HG02759 (cell line): ENCODE measurements at regions not wholly inside any gene's neighbourhood (a gene's known extent, or its start where the extent isn't known, plus 50 kb on each side); places are given as distances from the start of the nearest gene placed in this dataset.

Experiments
- ATAC-seq: cut with Tn5 transposase; IDR thresholded peaks from one replicate; pipeline ENCODE4 v1.9.1; 2021; ENCODE audit warnings: mild to moderate bottlenecking, moderate library complexity; ENCODE audit not compliant: unreplicated experiment

DNA sequence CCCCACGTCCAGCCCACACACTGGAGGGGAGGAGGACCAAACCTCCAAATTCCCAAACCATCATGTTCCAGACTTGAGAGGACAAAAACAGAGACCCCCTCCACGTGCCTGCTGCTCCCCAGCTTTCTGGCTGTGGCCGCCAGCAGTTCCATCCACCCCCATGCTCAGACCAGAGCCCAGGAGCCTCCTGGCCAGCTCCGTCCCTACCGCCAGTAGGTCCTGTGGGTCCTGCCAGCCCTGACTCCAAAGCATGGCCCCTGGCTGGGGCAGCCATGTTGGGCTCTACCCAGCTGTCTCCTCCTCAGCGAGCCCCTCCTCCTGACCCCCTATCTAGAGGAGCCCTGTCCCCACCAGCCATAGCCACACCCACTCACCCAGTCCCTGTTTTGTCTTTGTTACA is 227.3 kb upstream of the RTL1 start:
- ATAC-seq = no peak

DNA sequence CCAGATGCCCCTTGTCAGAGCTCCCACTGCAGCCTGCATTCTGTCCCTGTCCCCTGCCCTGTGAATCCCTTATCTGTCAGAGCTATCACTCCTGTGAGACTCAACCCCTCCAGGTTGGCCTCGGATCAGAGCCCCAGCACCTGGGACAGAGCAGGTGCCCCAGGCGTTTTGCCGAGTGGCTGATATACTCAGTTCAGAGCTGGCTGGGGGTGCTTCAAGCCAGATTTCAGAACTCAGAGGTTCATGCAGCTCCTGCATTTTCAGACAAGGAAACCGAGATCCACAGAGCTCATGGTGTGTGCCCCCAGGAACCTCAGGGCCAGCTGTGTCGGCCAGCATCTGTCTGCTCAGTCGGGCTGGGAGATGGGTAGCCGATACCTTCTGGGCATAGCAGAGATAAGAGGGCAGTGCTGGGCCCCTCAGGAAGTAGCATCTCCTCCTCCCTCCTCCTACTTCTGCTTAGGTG is 228.0 kb upstream of the RTL1 start:
- ATAC-seq = no peak

DNA sequence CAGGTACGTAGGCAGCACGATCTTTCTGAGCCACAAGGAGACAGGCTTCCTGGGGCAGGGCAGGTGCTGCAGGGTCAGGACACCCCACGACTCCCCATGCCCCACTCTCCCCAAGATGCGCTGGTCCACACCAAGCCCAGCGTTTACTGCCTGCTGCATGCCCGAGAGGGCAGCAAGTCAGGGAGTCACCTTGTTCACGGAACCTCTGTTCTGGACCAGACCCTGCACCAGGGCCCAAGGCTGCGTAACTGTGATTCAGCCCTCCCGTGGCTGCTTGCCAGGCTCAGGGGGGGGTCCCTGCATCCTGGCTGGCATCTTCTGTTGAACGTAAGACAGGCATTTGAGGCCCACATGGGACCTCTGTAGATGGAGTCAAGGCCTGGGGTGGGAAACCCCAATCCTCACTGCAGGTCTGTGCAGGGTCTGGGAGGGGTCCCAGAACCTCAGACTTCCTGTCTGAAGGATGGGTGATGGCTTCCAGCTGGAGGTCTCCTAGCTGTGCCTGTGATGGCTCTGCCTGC is 228.6 kb upstream of the RTL1 start:
- no peak for ATAC-seq

DNA sequence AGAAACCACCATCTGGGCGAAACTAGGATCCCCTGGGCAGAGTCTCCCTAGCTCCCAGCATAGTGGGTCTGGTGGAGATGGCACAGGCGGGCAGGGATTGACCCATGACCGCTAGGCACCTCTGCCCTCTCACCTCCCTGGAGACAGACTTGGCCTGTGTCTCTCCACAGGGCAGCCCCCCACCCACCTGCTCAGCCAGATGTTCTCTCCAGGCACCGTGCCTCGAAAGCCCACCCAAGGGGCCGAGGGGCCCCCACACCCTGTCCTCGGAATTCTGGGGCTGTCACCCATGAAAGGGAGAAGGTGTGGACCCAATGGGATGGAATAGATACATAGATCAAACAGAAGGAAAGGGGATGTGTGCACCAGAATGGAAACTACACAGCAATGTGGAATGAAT is 229.1 kb upstream of the RTL1 start:
- no peak for ATAC-seq

DNA sequence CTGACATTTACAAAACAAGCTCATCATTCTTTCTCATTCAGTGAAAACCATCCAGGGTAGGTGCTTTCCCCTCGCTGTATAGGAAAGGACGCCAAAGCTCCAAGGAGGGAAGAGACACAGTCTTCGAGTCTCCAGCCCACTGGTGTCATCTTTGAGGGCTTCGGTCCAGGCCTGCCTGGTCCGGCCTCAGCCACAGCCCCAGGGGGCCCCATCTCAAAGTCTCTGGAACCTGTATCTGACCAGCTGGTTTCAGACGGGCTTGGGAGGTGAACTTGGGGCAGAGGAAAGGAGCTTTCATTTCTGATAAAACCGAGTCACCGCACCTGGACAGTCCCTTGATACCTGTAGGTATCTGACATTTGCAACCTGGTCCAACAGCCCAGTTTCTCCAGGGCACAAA is 229.5 kb upstream of the RTL1 start:
- ATAC-seq = no peak

DNA sequence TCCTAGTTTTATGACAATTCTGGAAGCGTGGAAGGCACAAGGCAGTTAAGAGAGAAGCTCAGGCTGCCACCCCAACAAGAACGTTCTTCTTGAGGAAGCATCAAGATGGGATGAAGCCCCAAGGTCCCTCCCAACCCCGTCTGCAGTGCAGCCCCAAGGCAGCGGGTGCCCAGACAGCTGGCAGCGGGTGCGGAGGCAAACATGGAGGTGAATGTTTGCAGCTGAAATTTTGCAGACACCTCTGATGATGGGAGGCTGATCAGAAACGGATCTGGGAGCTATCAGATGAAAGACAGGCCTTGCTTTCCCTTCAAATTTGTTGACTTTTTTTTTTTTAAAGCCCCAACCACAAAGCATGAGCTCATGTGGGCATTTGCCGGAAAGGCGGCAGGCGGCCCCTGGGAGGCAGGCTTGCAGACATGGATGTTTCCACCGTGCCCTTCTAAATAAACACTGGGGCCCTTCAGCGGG is 230.7 kb upstream of the RTL1 start:
- ATAC-seq = no peak

DNA sequence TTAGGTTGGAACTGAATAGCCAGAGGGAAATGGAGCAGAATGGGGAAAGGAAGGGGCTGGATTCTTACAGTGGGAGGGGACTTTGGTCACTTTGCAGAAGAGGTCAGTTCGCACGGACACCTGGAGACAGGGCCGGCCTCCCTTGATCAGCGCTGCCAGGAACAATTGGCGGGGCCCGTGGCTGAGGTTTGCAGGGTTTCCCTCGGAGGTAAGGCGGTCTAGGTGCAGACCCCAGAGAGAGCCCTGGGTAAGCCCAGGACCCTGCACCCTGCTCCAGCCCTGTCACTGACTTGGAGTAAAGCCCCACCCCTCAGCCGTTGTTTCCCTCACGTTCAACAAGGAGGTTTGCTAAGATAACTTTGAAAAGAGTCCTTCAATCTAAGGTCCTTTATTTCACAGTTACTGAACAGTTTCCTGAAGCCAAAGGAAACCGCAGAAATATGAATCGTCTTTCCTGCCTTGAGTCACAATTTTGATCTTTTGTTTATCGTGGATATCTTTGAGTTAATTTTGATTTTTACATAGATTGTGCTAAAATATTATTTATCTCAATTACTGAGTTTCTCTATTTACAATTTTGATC is 231.4 kb upstream of the RTL1 start:
- no peak for ATAC-seq

DNA sequence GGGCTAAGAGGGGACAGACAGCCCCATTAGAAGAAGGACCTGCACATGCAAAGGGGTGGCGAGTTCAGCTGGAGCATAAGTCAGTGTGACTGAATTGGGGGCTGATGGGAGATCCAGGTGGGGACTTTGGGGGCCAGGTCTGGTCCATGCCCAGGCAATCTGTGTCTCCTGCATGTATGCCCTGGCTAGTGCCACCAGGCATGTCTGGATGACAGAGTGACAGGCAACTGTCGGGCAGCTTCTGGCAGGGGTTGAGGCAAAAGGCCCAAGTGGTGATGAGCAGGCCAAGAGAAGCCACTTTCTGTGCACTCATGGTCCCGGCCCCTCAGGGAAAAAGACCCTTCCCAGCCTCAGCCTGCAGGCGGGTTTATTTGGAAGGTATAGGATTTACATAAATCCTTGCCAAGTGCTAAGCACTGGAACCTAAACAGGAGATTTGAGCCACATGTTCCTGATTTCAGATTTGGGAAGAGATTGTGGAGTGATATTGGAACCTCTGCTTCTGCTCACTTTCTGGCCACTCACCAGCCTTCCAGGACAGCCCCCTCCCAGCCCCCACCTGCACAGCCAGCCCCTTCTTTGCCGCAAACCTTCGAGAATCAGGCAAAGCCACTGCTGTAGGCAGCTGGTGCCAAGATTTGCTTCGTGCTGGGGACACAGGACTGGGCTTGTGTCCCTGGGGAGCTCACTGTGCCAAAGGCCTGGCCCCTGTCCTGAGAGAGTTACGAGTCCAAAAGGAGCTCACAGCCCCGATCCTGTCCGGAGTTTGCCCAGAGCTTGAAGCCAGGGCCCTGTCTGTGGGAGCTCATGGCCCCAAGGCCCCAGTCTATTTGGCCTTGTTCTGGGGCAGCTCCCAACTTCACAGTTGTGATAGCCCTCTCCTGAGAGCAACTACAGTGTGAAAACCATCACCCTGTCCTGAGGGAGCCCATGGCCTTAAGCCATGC is 232.5 kb upstream of the RTL1 start:
- ATAC-seq = no peak

DNA sequence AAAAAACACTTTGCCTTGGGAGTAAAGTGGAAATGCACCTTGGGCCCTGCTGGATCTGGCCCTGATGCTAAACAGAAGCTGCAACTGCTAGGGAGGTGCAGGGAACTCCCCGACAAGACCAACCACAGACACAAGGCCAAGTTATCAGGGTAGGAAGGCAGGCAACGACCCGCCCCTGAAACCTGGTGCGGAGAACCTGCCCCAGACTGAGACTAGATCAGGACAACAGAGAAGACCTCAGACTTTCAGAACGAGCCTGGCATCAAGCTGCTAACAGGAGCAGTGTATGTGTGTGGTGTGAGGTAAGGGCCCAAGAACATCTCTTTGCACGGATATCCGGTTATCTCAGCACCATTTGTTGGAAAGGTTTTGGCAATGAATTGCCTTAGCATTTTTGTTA is 233.7 kb upstream of the RTL1 start:
- no peak for ATAC-seq

DNA sequence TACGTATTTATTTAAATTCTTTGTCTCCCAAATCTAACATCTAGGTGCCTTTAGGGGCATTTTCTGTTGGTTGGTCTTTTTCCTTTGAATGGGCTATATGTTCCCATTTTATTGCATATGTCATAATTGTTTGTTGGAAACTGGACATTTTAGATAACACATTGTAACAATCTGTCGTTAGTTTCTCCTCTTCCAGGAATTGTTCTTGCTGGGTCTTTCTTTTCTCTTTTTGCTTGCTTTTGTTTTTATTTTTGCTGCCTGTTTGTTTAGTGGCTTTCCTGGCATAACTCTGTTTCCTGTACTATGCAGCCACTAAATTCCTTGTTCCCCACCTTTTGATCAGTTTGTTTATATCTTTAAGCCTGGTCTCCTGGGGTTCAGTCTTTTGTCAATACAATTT is 244.3 kb upstream of the RTL1 start:
- ATAC-seq = no peak

DNA sequence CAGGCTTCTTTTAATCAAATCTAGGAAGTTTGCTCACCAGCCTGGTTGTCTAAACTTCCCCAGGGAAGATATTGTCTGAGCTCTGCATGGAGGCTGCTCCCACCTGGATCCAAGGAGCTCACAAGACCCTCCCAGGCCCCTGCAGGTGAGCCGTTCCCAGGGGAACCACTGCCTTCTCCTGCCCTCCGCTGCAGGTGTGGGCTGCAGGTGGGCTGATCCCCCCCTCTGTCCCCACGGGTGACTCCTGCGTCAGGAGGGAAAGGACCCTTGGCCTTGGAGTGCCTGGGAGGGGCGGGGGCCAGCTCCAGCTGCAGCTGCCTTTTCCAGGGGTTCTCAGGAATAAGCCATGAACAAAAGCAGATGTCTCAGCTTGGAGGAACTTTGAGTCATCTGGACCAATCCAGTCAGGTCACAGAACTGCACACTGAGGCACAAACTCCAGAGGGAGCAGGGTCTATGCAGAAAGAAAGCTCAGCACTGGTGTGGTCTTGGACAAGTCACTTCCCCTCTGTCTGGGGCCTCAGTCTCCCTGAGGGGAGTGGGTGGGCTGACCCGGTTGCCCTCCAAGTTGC is 246.6 kb upstream of the RTL1 start:
- no peak for ATAC-seq

DNA sequence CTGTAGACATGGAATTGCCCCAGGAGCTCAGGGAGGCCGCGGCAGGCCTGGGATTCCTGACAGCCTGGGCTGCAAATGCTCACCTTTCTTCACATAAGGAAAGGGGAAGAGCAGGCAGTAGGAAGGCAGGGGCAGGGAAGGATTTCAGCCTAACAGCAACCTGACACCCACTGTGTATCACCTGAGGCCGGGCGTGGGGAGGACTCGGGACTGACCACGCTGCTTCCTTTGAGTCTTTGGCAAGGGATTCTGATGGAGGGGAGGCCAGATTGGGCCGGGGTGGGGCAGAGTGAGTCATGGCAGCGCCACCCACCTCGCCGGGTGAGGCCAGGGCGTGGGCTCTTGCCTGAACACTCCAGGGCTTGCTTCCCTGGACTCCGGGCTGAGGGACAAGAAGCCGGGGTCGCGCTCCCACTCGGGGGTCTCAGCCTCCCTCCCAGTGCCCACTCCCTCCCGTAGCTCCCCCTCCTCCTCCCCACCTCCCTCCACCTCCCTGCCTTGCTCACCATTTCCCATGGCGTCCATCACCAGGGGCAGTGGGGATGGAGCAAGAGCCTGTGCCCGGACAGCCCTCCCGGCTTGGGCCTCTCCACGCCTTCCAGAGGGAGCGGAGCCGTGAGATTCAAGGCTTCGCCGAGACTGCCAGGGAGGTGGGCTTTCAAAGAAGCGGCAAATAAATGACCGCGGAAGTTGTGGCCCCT is 247.9 kb upstream of the RTL1 start:
- no peak for ATAC-seq

DNA sequence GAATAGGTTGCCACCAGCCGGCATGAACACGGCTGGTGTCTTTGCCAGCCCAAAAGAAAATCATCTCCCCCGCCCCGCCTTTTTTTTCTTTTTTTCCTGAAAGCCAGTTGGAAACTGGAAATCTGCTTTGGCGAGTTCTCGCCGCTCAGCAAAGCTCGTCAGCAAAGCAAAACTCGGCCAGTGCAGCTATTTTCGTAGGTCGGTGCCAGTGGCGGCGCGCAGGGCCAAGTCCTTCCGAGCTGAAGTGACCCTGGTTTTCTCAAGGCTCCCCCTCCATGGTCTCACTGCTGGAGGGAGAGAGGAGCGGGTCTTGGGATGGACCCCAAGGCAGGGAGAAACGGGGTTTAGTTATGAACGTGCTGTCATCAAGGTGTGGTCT is 248.4 kb upstream of the RTL1 start:
- no peak for ATAC-seq

DNA sequence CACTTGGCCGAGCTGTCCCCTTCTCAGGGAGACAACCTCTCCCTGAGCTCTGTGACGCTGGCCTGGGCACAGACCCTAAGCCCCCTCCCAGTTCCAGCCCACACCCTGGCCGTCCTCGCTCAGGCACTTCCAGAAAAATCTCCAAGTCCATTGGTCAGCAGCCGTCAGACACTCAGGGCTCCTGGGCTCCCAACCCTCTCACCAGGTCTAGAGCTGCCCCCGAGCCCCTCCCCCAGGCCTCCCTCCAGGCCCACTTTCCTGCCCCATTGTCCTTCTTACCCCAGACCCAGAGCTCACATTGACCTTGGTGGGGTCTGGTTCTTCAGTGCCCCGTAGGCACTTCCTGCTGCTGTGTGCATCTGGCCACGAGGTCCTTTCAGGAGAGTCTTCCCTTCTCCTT is 249.3 kb upstream of the RTL1 start:
- no peak for ATAC-seq

DNA sequence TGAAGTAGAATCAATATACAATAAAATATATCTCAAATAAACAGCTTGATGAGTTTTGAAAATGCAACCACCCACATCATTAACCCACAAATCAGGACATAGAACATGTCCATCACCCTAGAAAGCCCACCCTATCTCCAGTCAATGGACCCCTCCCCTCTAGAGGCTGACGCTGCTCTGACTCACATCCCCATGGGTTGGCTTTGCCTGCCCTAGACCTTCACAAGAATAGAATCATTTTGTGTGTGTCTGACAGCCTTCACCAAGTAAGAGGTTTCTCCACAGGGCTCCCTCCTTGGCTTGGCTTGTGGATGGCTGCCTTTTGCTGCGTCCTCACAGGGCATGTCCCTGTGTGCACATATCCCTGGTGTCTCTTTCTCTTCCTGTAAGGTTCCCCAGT is 250.2 kb upstream of the RTL1 start:
- ATAC-seq = no peak

DNA sequence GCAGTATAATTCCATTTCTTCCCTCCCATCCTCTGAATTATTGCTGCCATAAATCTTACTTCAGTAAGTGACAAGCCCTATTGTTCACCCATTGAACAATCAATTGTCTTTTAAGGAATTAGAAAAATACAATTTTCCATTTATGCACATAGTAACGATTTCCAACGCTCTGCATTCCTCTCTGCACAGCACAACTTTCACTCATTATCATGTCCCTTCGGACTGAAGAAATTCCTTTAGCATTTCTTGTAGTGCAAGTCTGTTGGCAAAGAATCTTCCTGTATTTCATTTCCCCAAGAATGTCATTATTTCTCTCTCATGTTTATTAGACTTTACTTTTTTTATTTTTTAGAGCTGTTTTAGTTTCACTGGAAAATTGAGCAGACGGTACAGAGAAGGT is 252.1 kb upstream of the RTL1 start:
- ATAC-seq = no peak

DNA sequence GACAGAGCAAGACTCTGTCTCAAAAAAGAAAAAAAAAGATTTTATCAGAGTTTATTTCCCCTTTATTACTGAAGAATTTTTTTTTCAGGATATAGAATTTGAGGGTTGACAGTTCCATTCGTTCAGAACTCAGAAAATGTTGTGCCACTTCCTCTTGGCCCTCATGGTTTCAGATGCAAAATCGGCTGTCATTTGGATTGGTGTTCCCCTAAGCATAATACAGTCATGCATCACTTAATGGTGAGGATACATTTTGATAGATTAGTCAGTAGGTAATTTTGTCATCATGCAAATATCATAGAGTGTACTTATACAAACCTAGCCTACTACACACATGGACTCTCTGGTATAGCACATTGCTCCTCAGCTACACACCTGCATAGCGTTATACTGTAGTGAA is 263.9 kb upstream of the RTL1 start:
- no peak for ATAC-seq

DNA sequence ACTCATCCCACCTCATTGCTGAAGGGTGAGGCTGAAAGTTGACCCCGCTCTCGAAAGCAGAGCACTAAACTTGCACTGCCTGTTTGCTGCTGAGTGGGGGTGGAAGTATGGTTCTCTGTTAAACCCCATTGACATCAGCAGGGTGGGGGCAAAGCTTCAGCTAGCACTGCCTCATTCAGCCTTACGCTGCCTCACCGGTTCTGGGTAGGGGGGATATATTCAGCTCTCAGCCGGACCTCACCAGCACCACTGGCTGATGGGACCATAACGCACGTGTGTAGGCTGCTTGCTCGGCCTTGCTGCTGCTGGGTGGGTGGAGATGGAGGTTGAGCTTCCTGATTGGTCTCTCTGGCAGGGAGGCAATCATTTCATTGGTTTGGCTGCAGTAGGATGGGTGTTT is 265.7 kb upstream of the RTL1 start:
- ATAC-seq = no peak

DNA sequence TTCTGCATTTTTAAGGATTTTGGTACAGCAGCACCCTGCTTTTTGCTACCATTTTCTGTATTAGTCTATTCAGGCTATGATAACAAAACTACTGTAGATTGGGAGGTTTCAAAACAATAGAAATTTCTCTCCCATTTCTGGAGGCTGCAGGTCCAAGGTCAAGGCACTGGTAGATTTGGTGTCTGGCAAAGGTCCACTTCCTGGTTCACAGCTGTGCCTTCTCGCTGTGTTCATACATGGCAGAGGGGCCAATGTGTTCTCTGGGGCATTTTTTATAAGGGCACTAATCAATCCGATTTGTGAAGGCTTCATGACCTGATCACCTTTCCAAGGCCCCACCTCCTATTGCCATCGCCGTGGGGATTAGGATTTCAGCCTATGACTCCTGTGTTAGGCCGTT is 268.1 kb upstream of the RTL1 start:
- ATAC-seq = no peak

DNA sequence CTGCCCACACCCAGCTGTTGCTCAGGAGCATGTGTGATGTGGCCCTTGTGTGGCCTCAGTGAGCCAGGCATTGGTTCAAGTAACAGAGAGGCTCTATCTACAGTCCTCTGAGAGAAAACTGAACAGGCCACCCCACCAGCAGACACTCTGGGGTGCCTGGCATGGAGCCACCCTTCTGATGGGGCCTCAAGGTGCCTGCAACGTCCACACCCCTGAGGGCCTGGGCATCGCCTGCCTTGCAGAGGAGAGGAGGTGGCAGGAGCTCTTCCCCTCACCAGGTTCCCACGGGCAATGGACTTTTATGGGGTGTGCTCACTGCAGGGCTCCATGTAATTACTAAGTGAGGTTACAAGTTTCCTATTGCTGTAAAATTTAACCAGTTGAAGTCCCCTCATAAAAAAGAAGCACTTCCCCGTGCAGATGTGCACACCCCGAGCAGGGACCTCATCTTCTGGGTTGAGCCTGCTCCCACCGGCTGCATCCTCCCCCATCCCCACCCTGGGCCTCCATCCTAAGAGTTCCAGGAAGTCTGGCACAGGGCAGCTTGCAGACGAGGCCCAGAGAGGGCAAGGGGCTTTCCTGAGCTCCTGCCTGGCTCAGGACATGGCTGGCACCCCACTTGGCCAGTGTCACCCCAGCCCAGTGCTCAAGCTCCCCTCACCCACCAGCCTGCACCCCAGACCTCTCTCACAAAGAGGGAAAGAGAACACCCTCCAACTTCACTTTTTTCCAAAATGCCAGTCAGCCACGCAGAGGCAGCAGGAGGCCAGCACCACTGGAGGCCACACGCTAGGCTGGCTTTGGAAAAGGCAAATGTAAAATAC is 270.4 kb upstream of the RTL1 start:
- no peak for ATAC-seq

DNA sequence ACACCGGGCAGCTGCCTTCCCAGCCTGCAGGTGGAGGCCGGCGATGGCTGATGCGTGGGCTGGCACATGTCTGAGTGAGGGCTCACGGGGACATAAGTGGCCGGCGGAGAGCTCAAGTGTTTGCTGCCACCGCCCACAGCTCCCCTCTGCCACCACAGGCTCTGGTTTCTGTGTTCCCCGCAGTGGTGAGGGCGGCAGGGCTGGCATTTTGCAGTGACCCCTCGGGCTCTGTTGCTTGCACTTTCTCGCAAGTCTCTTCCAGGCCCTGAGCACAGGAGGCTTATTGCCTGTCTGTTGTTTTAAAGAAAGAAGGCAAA is 271.0 kb upstream of the RTL1 start:
- no peak for ATAC-seq
